Ovary (tissue), 1 donor: ENCODE measurements at regions not wholly inside any gene's neighbourhood (a gene's known extent, or its start where the extent isn't known, plus 50 kb on each side); places are given as distances from the start of the nearest gene placed in this dataset.

Experiments
- EP300 ChIP-seq: sonication (generic); formaldehyde crosslinking; IDR thresholded peaks from one replicate; pipeline ENCODE4 v1.6.1; 2017; ENCODE audit warnings: antibody characterized with exemption
- POLR2A ChIP-seq: fragments of 450-650 bp; IDR thresholded peaks from one replicate; pipeline ENCODE4 v1.6.1; 2017; ENCODE audit warnings: antibody characterized with exemption, mild to moderate bottlenecking, moderate library complexity

DNA sequence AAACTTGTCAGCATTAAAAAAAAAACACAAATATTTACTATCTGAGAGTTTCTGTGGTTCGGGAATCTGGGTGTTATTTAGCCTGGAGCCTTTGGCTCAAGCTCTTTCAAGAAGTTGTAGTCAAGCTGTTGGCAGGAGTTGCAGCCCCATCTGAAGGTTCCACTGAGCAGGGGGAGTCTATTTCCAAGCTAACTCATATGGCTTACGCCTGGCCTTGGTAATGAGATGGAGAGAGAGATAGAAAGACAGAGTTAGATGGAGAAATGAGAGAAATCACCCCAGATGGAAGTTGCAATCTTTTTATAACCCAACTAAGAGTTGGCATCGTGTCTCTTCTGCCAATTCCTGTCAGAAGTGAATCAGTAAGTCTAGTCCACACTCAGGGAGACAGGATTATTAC lies 1075.2 kb upstream of the SEMA6A start:
- TF ChIP-seq POLR2A (no peak), EP300 (no peak)
